ENCODE measurements at regions not wholly inside any gene's neighbourhood (a gene's known extent, or its start where the extent isn't known, plus 50 kb on each side); places are given as distances from the start of the nearest gene placed in this dataset.

- no peak for DNase-seq (ENCODE audit: low read depth)
- H3K4me3 ChIP-seq (ENCODE audit: control insufficient read depth, low read depth, low read length): no peak overlapping the region
- no peak for TF ChIP-seq CTCF (IDR thresholded peaks at IDR 0.05; ENCODE audit: control insufficient read depth, insufficient read depth, low read depth, low read length, missing control alignments)
These were observed 245.0 kb upstream of the PWP1 start for GRCh38 chr12:107440606-107441005.

- no peak for TF ChIP-seq CTCF (IDR thresholded peaks at IDR 0.05; ENCODE audit: control insufficient read depth, insufficient read depth, low read depth, low read length, missing control alignments)
- DNase-seq (ENCODE audit: low read depth): no peak
- H3K4me3 ChIP-seq (ENCODE audit: control insufficient read depth, low read depth, low read length): no peak overlapping the region
These were observed 243.8 kb upstream of the PWP1 start for GRCh38 chr12:107441665-107442300.

- H3K4me3 ChIP-seq (ENCODE audit: control insufficient read depth, low read depth, low read length): no peak overlapping the region
- TF ChIP-seq CTCF (IDR thresholded peaks at IDR 0.05; ENCODE audit: control insufficient read depth, insufficient read depth, low read depth, low read length, missing control alignments): no peak
- DNase-seq (ENCODE audit: low read depth): no peak
These were observed 243.1 kb upstream of the PWP1 start for GRCh38 chr12:107442326-107442987.

- no peak overlapping the region for H3K4me3 ChIP-seq (ENCODE audit: control insufficient read depth, low read depth, low read length)
- no peak for DNase-seq (ENCODE audit: low read depth)
- TF ChIP-seq CTCF (IDR thresholded peaks at IDR 0.05; ENCODE audit: control insufficient read depth, insufficient read depth, low read depth, low read length, missing control alignments): no peak
These were observed 242.1 kb upstream of the PWP1 start for GRCh38 chr12:107443320-107444090.

GRCh38 chr12:107444771-107445170 is 240.8 kb upstream of the PWP1 start:
- H3K4me3 ChIP-seq (ENCODE audit: control insufficient read depth, low read depth, low read length): no peak overlapping the region
- DNase-seq (ENCODE audit: low read depth): no peak
- no peak for TF ChIP-seq CTCF (IDR thresholded peaks at IDR 0.05; ENCODE audit: control insufficient read depth, insufficient read depth, low read depth, low read length, missing control alignments)

- DNase-seq (ENCODE audit: low read depth): no peak
These were observed 239.1 kb upstream of the PWP1 start for GRCh38 chr12:107446476-107446875.

More at GRCh38 chr12:107446476-107446875, 239.1 kb upstream of the PWP1 start:
- TF ChIP-seq CTCF (IDR thresholded peaks at IDR 0.05; ENCODE audit: control insufficient read depth, insufficient read depth, low read depth, low read length, missing control alignments): no peak
- H3K4me3 ChIP-seq (ENCODE audit: control insufficient read depth, low read depth, low read length): no peak overlapping the region

Data from AG09309 (cell line).